Posterior cingulate gyrus (tissue), 11 donors: ENCODE measurements at regions not wholly inside any gene's neighbourhood (a gene's known extent, or its start where the extent isn't known, plus 50 kb on each side); places are given as distances from the start of the nearest gene placed in this dataset.

ENCODE experiments used
- DNase-seq, 10 donors: peaks; one replicate each; pipeline versions ENCODE4 v3.0.0 to v3.0.0-alpha.2; 2020 to 2021; ENCODE audit warnings: mixed read lengths in 3 of 10
- intact Hi-C: fragments of 100-400 bp; cut with DNase I; formaldehyde crosslinking; loops from one replicate; pipeline ENCODE4 v1.15.1; 2023

DNA sequence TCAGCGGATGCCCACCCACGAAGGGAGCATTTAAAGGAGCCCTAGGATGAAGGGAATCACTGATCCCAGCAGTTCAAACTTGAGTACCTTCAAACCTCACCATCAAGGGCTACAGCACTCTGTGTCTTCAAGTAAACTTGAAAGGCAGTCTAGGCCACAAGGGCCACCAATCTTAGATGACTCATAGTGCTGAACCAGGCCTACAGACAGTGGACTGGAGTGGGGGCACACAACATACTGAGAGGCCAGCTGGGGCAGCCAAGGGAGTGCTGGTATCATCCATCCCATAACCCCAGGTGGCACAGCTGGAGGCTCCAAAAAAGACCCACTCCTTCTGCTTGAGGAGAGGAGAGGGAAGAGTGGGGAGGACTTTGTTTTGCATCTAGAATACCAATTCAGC lies 345.4 kb downstream of the DUSP10 start:
- intact Hi-C loops: no loop called here
- peak in 1 of 10 donors; percentile 43 for DNase-seq

DNA sequence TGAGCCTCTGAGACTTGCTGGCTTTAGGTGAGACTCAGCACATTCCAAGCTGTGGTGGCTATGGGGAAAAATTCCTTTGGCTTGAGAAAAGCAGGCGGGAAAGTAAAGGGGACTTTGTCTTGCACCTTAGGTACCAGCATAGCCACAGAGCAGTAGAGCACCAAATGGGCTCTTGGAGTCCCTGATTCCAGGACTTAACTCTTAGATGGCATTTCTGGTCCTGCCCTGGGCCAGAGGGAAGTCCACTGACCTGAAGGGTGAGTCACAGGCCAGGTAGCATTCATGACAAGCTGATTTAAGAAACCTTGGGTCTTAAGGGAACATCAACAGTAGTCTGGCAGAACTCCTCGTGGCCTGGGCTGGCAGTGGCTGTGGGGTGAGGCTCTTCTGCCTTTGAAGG lies 344.7 kb downstream of the DUSP10 start:
- intact Hi-C loops: no loop called here
- DNase-seq: no peak

- peak in 1 of 10 donors; percentile 46 for DNase-seq
- intact Hi-C loops: no loop called here
Observed at GRCh38 chr1:221397606-221398005, 344.3 kb downstream of the DUSP10 start.

GRCh38 chr1:221405146-221405545 lies 336.7 kb downstream of the DUSP10 start:
- intact Hi-C loops: no loop called here
- no peak for DNase-seq

- DNase-seq: no peak
- intact Hi-C loops: no loop called here
Observed at GRCh38 chr1:221408117-221408803, 333.6 kb downstream of the DUSP10 start.

DNA sequence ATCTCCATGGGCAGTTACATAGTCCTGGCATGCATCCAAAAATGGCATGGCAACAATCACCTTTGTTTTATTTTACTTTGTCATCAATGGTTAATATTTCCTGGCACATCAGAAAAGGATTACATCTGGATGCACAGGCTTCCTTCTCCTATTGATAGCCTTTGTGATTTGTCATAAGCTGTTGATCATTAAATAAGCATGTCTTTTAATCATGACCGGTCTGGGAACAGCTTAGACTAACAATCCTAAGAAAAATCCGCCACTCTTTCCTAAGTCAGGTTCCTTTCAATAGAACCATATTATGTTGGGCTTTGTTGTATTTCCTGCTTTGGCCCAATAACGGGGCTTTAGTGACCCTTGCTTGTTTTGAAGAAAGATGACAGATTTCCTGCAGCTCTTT lies 330.6 kb downstream of the DUSP10 start:
- intact Hi-C loops: no loop called here
- DNase-seq: no peak

DNA sequence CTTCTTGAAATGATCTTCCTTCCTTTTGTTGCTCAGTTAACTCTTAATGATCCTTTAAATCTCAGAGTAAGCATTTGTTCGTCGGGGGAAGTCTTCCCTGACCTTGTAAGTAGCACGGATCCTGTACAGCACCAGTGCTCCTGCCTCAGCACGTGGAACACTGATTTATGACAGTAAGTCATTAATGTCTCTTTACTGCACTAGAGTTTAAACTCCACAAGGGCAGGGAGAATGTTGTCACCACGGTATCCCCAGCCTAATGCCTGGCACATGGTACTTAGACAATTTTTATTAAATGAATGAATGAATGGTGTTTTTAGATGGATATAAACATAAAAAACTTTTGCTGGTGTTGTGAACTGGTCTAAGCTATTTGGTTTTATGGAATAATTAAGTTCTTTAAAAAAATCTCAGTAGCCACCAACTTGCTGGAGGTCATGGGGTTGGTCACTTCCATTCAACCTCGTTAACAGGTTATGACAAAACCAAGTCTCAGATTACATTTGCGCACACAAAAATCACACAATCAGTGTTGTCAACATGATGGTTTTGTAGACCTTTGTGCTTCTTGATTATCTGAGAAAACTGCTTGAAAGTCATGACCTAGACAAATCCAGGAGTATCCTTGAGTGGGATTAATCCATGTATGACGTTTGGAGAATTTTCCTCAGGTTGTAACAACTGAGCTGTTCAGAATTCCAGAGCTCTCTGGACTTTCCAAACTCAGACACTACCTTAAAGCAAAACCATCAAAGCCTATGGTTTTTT lies 326.9 kb downstream of the DUSP10 start:
- intact Hi-C loops: no loop called here
- no peak for DNase-seq

DNA sequence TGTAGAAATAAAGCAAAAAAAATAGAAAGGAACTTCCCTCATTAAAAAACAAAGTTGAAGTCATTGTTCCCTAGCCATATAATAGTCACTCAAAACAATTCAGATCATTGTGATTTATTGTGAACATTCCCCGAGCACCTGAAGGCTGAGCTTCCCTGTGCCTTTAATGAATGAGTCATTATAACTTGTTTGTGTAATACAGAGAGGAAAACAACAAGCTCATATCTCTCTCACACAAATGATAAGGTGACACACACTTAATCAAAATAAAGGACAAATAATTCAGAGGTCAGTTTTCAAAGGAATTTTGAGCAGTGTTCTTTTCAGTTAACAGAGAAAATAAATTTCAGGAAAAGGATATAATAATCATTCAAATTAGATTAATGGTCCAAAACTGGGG lies 326.2 kb downstream of the DUSP10 start:
- intact Hi-C loops: no loop called here
- DNase-seq: no peak

GRCh38 chr1:221416142-221416541 lies 325.7 kb downstream of the DUSP10 start:
- intact Hi-C loops: no loop called here
- no peak for DNase-seq

DNA sequence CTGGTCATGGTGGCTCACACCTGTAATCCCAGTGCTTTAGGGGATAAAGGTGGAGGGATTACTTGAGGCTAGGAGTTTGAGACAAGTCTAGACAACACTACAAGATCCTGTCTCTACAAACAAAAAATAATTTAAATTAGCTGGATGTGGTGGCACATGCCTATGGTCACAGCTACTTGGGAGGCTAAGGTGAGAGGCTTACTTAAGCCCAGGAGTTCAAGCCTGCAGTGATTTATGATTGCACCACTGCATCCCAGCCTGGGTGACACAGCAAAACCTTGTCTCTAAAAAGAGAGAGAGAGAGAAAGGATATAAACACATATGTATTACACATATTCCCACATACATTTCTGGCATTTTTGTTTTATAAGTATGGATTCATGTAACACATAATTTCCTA lies 325.2 kb downstream of the DUSP10 start:
- intact Hi-C loops: no loop called here
- DNase-seq: no peak

DNA sequence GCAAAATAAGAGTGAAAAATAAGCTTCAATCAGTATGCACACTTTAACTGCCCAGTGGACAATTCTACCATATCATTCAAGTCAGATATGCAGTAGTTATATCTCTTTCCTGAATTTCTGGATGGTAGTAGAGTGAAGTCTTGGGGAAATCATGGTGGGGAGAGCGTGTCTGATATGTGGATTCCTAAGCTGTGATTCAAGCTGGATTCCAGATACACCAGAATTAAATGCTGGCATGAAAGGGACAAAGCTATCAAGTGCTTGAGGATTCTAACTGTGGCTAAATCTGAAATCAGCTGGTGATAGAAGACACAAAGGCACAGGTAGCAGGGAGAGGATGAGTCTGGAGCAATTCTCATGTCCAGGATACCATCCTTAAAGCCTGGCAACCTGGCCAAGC lies 323.5 kb downstream of the DUSP10 start:
- DNase-seq: no peak
- intact Hi-C loops: no loop called here

DNA sequence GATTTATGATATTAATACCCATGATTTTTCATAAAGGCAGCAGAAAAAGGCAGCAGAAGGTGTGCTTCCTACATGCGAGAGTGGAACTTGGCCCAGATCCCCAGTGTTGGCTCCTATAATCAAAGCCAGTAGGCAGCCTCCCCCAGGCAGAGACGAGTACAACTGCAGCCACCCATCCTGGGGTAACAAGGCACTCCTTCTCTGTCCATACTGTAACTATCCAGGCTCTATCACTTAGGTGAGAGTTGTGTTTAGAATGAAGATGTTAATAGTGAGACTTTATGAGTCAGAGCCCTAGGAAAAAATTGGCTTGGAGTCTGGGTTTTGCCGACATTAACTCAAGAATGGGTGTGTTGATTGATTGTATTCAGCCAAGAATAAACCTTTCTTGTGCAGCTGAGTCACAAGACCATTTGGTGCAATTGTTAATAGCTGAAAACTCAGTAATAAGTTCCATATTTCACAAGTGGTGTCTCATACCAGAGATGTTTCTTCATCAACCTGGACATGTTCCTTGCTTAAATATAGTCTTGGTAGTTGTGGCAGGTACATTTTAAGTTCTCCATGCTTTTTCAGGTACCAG lies 322.3 kb downstream of the DUSP10 start:
- intact Hi-C loops: no loop called here
- DNase-seq: no peak

DNA sequence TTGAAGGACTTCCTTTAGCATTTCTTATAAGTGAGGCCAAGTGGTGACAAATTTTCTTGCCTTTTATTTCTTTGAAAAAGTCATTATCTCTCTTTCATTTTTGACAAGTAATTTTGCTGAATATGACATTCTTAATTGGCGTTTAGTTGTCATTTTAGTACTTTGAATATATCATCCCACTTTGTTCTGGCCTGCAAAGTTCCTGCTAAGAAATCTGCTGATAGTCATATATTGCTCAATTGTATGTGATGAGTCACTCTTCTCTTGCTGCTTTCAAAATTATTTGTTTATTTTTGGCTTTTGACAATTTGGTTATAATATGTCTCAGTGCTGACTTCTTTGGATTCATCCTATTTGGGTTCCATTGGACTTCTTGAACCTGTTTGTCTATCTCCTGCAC lies 312.6 kb downstream of the DUSP10 start:
- no peak for DNase-seq
- intact Hi-C loops: no loop called here

- DNase-seq: no peak
- intact Hi-C loops: no loop called here
Observed at GRCh38 chr1:221430152-221430960, 311.5 kb downstream of the DUSP10 start.

- intact Hi-C loops: no loop called here
- no peak for DNase-seq
Observed at GRCh38 chr1:221431068-221431651, 310.7 kb downstream of the DUSP10 start.

- intact Hi-C loops: no loop called here
- DNase-seq: no peak
Observed at GRCh38 chr1:221431961-221432360, 309.9 kb downstream of the DUSP10 start.

- DNase-seq: no peak
- intact Hi-C loops: loop anchor here (1.0 to 5.0 kb wide), 3 partner anchors 98 to 561 kb away; no protein-coding TSS in a partner anchor
Observed at GRCh38 chr1:221435504-221435904, 306.4 kb downstream of the DUSP10 start.

DNA sequence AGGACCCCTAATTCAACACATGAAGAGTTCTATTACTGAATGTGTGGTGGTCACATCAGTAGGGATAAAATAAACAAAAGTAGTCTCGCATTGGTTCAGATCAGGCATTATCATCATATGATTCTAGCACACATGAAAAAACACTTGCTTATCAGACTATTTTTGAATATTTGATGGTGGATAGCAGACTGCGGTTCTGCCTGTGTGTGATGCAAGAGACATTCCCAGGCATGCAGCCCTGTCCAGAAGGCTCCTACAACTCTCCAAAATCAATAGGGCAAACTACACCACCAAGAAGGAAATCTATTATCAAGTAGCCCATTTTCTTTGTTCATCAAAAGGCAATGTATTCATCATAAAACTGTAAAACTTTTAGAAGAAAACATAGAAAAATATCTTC lies 304.7 kb downstream of the DUSP10 start:
- intact Hi-C loops: loop anchor here (5.0 kb wide), 1 partner anchor 100 kb away; no protein-coding TSS in a partner anchor

GRCh38 chr1:221437926-221438325 lies 304.0 kb downstream of the DUSP10 start:
- intact Hi-C loops: loop anchor here (5.0 kb wide), 1 partner anchor 101 kb away; no protein-coding TSS in a partner anchor

More for the DNA sequence above, 304.7 kb downstream of the DUSP10 start:
- no peak for DNase-seq

DNA sequence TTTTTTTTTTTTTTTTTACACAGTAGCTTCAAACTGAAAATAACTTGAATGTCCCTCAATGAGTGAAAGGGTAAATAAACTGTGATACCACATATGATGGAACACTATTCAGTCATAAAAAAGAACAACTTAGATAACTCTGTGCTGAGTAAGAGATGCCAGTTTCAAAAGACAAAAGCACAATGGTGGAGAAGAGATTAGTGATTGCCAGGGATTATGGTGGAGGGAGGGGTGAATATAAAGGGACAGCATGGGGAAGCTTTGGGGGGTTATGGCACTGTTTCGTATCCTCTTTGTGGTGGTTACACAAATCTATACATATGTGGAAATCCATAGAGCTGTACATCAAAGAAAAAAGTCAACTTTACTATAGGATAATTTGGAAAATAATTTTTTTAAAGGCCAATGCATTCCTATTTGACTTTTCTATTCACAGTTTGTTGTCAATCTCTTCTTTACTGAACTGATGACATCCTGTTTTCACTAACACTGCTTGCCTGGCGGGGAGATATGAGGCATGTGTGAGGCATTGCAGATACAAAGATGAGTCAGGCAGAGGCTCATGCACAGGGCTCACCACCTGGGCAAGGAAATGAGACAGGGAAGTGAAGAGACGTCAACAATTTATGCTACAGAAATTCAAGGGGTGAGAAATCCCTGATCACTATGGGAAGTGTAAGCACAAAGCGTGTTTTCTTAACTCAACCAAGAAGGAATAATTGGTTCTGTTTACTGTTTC lies 302.7 kb downstream of the DUSP10 start:
- intact Hi-C loops: loop anchor here (5.0 kb wide), 1 partner anchor 102 kb away; no protein-coding TSS in a partner anchor
- no peak for DNase-seq

More at GRCh38 chr1:221437926-221438325, 304.0 kb downstream of the DUSP10 start:
- no peak for DNase-seq
